K562 (cell line): ENCODE measurements at regions not wholly inside any gene's neighbourhood (a gene's known extent, or its start where the extent isn't known, plus 50 kb on each side); places are given as distances from the start of the nearest gene placed in this dataset.

Source experiments
- ATAC-seq: fragments of 200-7000 bp; cut with Tn5 transposase; 3 replicates; pipeline ENCODE4 v1.9.1; 2020; ENCODE audit warnings: moderate library complexity
- BruUV-seq: library from RNA; stranded (reverse); fragments of 400-500 nt; replicated peaks from 2 replicates; lab custom pipeline; 2021; lab: Mats Ljungman, UMichigan
- CTCF ChIA-PET: fragments of 300-600 bp; formaldehyde crosslinking; extraction: SDS; loops from one replicate; lab custom pipeline; 2021; ENCODE audit warnings: low intra/inter-chr PET ratio; lab: Yijun Ruan, JAX
- POLR2A ChIA-PET: fragments of 300-600, 350-650 bp; sonication (Branson Sonifier 250); formaldehyde crosslinking; extraction: SDS; loops from one replicate; lab custom pipeline; 2021; ENCODE audit warnings: antibody characterized with exemption, inconsistent platforms; lab: Yijun Ruan, JAX
- DNase-seq, 4 experiments: peaks; one replicate each; pipeline versions ENCODE4 v3.0.0 to v3.0.0-alpha.2; 2011 to 2018; ENCODE audit warnings: low spot score in 3 of 4, mixed read lengths in 3 of 4; ENCODE audit errors: extremely low read depth in 1 of 4
- FAIRE-seq: peaks from 2 replicates; lab custom pipeline; 2011; peaks lifted over from hg19 to GRCh38; lab: Jason Lieb, UNC
- H2AFZ ChIP-seq: 2 replicates; pipeline ENCODE4 v1.6.0; 2011; ENCODE audit warnings: low read depth, low read length, control low read depth, inconsistent platforms
- H3K27ac ChIP-seq: fragments of 200-600 bp; 3 replicates; pipeline ENCODE4 v1.8.0; 2011; ENCODE audit warnings: low read depth, mild to moderate bottlenecking, control low read depth, inconsistent platforms, low read length, moderate library complexity, mixed read lengths; ENCODE audit errors: extremely low read depth
- H3K27me3 ChIP-seq, 2 experiments: fragments of 300-600 bp in 1 of 2; 2 replicates in 1 of 2; 3 replicates in 1 of 2; pipeline versions ENCODE4 v1.6.0 to v1.8.0; 2011; ENCODE audit warnings: inconsistent platforms in 2 of 2, low read length in 2 of 2, mild to moderate bottlenecking in 1 of 2, mixed read lengths in 1 of 2, moderate library complexity in 1 of 2; ENCODE audit not compliant: control insufficient read depth in 2 of 2, insufficient read depth in 2 of 2
- H3K36me3 ChIP-seq: fragments of 300-600 bp; 3 replicates; pipeline ENCODE4 v1.8.0; 2011; ENCODE audit warnings: mild to moderate bottlenecking, low read length, inconsistent platforms; ENCODE audit not compliant: control insufficient read depth, insufficient read depth
- H3K4me1 ChIP-seq, 2 experiments: fragments of 200-600 bp in 1 of 2; replicated peaks in 1 of 2; 2 replicates in 1 of 2; 3 replicates in 1 of 2; pipeline versions ENCODE4 v1.5.1 to v1.8.0; 2011; ENCODE audit warnings: inconsistent platforms in 2 of 2, low read length in 2 of 2, mild to moderate bottlenecking in 1 of 2, mixed read lengths in 1 of 2, moderate library complexity in 1 of 2; ENCODE audit not compliant: control insufficient read depth in 2 of 2, insufficient read depth in 2 of 2
- H3K4me2 ChIP-seq: 2 replicates; pipeline ENCODE4 v1.6.1; 2011; ENCODE audit warnings: low read length, control low read depth, inconsistent platforms, mixed read lengths; ENCODE audit not compliant: insufficient read depth
- H3K4me3 ChIP-seq: fragments of 200-600 bp; sonication (generic), shearing (Covaris generic); 2 replicates; pipeline ENCODE4 v1.5.1; 2016; ENCODE audit warnings: control low read depth, inconsistent platforms
- H3K79me2 ChIP-seq: fragments of 200-600 bp; 3 replicates; pipeline ENCODE4 v1.8.0; 2011; ENCODE audit warnings: low read length, inconsistent platforms; ENCODE audit not compliant: control insufficient read depth, insufficient read depth
- H3K9ac ChIP-seq, 2 experiments: 2 replicates each; pipeline versions ENCODE4 v1.6.0 to v1.6.1; 2011; ENCODE audit warnings: low read depth in 2 of 2, low read length in 2 of 2, control low read depth in 1 of 2, inconsistent platforms in 1 of 2, mild to moderate bottlenecking in 1 of 2, mixed read lengths in 1 of 2; ENCODE audit not compliant: insufficient read depth in 1 of 2
- H3K9me1 ChIP-seq: one replicate; pipeline ENCODE4 v1.6.0; 2011; ENCODE audit warnings: inconsistent platforms, mild to moderate bottlenecking, low read length, moderate library complexity; ENCODE audit not compliant: control insufficient read depth, insufficient read depth
- H3K9me3 ChIP-seq: replicated peaks from 2 replicates; pipeline ENCODE4 v1.5.1; 2011; ENCODE audit warnings: low read depth, low read length, inconsistent platforms; ENCODE audit not compliant: control insufficient read depth, insufficient read depth
- H4K20me1 ChIP-seq: replicated peaks from 2 replicates; pipeline ENCODE4 v1.6.1; 2011; ENCODE audit warnings: low read length, inconsistent platforms, mixed read lengths; ENCODE audit not compliant: control insufficient read depth, insufficient read depth
- C11orf30 ChIP-seq: fragments of 450-650 bp; IDR thresholded peaks from 2 replicates; pipeline ENCODE4 v1.6.1; 2016; ENCODE audit warnings: low read depth, mild to moderate bottlenecking
- CBX3 ChIP-seq, 2 experiments: IDR thresholded peaks; 1 replicate in 1 of 2; 2 replicates in 1 of 2; pipeline ENCODE4 v1.6.1; 2012; ENCODE audit warnings: inconsistent platforms in 2 of 2, low read length in 2 of 2, borderline replicate concordance in 1 of 2, control low read depth in 1 of 2
- FOXA1 ChIP-seq: fragments of 450-650 bp; IDR thresholded peaks from 2 replicates; pipeline ENCODE4 v1.6.1; 2016; ENCODE audit warnings: mild to moderate bottlenecking, borderline replicate concordance
- PYGO2 ChIP-seq: fragments of 450-650 bp; IDR thresholded peaks from 2 replicates; pipeline ENCODE4 v1.6.1; 2016; ENCODE audit warnings: mild to moderate bottlenecking, missing genetic modification characterization, moderate library complexity, missing compliant biosample characterization
- RAD21 ChIP-seq, 2 experiments: fragments of 250-450 bp in 1 of 2; fragments of 450-650 bp in 1 of 2; sonication (Bioruptor Pico) in 1 of 2; formaldehyde crosslinking in 1 of 2; IDR thresholded peaks in 1 of 2; conservative IDR thresholded peaks in 1 of 2; 2 replicates each; pipeline versions ENCODE4 v1.4.0 to v1.8.0; 2020 to 2022; ENCODE audit warnings: mild to moderate bottlenecking in 2 of 2, moderate library complexity in 1 of 2
- REST ChIP-seq, 2 experiments: fragments of 450-650 bp; formaldehyde crosslinking in 1 of 2; IDR thresholded peaks; 2 replicates each; pipeline versions ENCODE4 v1.4.0 to v1.6.1; 2014 to 2020; ENCODE audit warnings: mild to moderate bottlenecking in 2 of 2, borderline replicate concordance in 1 of 2, low read depth in 1 of 2
- WGBS: fragments of 100-300 bp; shearing (Covaris generic); methylation state at CpG from one replicate; pipeline ENCODE4 v1.1.6; 2016; ENCODE audit warnings: low coverage, mixed read lengths; ENCODE audit not compliant: insufficient coverage; ENCODE audit errors: missing lambda C conversion rate; 5-methylcytosine and 5-hydroxymethylcytosine counted together
- in situ Hi-C: fragments of 300-500 bp; cut with MboI; formaldehyde crosslinking; loops from 4 replicates; pipeline ENCODE4 v1.15.0; 2018; ENCODE audit warnings: inconsistent platforms, mixed read lengths
- intact Hi-C: fragments of 100-400 bp; cut with micrococcal nuclease; formaldehyde crosslinking; loops from 2 replicates; pipeline ENCODE4 v1.14.2; 2022
- TF ChIP-seq, protein P1 (sequence below): fragments of 450-650 bp; formaldehyde crosslinking; IDR thresholded peaks from 2 replicates; pipeline ENCODE4 v1.4.0; 2020; ENCODE audit warnings: mild to moderate bottlenecking, moderate library complexity
- TF ChIP-seq, protein P2 (sequence below), 3 experiments: IDR thresholded peaks in 2 of 3; conservative IDR thresholded peaks in 1 of 3; 2 replicates each; pipeline ENCODE4 v1.5.1; 2011 to 2012; ENCODE audit warnings: low read length in 3 of 3, mild to moderate bottlenecking in 3 of 3, control low read depth in 2 of 3, improper control_type of control experiment in 1 of 3, inconsistent platforms in 1 of 3, low read depth in 1 of 3, mixed read lengths in 1 of 3, moderate library complexity in 1 of 3; ENCODE audit not compliant: insufficient read depth in 2 of 3

DNA sequence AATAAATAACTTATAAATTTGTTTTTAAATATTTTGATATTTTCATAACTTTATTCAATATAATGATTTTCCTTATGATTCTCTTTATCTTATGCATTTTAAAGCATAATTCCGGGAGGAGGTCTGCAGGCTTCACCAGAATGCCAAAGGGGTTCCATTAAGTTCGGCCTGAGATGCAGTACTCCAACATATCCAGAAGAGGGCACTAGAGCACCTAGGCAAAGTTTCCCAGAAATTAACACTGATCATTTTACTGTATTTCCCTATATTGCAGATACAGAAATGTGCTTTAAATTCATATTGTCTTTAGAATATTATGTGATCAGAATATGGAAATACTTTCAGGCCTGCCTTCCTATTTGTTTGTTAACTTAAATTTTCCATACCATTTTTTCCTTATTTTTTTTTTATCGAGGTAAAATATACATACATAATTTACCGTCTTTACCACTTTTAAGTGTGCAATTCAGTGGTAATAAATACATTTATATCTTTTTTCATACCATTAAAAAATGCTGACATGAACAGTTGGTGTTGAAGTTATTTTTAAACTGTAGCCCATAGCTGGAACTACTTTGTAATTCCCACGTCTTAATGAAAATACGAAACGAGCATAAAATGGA, 58.9 kb upstream of the TM9SF2 start:
- H3K27ac ChIP-seq = no peak overlapping the region
- no peaks in the 10 kb centered on the region for H3K79me2 ChIP-seq
- FAIRE-seq (peak; percentile 70), ATAC-seq (peak; percentile 73), DNase-seq (peak; percentile 30 to 55 (median 36))
- intact Hi-C loops (loop anchor here (1.0 to 2.0 kb wide), 2 partner anchors 62 to 172 kb away; no protein-coding TSS in a partner anchor), in situ Hi-C loops (loop anchor here (25.0 kb wide), 1 partner anchor 795 kb away; no protein-coding TSS in a partner anchor)
- H3K9ac ChIP-seq = no peak overlapping the region
- ChIA-PET POLR2A (no interaction called here), CTCF (interaction anchor here (0.5 to 1.0 kb wide), 3 partner anchors 150 to 1274 kb away, joined by 3 to 4 read pairs (median 3); no protein-coding TSS in a partner anchor)
- H3K9me3 ChIP-seq = no peaks in the 10 kb centered on the region
- no peaks in the 10 kb centered on the region for H3K36me3 ChIP-seq
- 68% methylated on average over 7 of the region's 7 CpGs for WGBS
- peaks cover 0 to 13% of the 10 kb centered on the region in 2 experiments; a peak in 2 of 5 replicates for H3K27me3 ChIP-seq
- no TSS peak for BruUV-seq
- H3K4me2 ChIP-seq = no peak overlapping the region
- no peak overlapping the region for H3K4me3 ChIP-seq
- H2AFZ ChIP-seq = no peak overlapping the region
- H3K4me1 ChIP-seq = no peaks in the 10 kb centered on the region; a peak in 1 of 5 replicates
- H3K9me1 ChIP-seq = no peaks in the 10 kb centered on the region
- no peaks in the 10 kb centered on the region for H4K20me1 ChIP-seq
- no peak for TF ChIP-seq PYGO2 (tag)
- TF ChIP-seq REST (IDR thresholded peaks at IDR 0.05; ENCODE audit: borderline replicate concordance) = peak; percentile 66; the same call in 1 of the 2 replicates
- no peak for TF ChIP-seq REST (CRISPR knock-in tag; IDR thresholded peaks at IDR 0.05; ENCODE audit: low read depth)
- TF ChIP-seq C11orf30 = 0 out of 2 replicates have a peak, but pooled peaks have one; percentile 21
- TF ChIP-seq, protein P1, sequence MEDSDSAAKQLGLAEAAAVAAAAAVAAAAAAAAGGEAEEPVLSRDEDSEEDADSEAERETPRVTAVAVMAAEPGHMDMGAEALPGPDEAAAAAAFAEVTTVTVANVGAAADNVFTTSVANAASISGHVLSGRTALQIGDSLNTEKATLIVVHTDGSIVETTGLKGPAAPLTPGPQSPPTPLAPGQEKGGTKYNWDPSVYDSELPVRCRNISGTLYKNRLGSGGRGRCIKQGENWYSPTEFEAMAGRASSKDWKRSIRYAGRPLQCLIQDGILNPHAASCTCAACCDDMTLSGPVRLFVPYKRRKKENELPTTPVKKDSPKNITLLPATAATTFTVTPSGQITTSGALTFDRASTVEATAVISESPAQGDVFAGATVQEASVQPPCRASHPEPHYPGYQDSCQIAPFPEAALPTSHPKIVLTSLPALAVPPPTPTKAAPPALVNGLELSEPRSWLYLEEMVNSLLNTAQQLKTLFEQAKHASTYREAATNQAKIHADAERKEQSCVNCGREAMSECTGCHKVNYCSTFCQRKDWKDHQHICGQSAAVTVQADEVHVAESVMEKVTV (CRISPR knock-in tag) = peak; percentile 69
- TF ChIP-seq FOXA1 = no peak
- TF ChIP-seq CBX3 (IDR thresholded peaks at IDR 0.05; ENCODE audit: borderline replicate concordance in 1 of 2, low read length in 2 of 2) = peak in 1 of 2 experiments; percentile 77; a peak in 2 of 3 replicates
- TF ChIP-seq, protein P2, sequence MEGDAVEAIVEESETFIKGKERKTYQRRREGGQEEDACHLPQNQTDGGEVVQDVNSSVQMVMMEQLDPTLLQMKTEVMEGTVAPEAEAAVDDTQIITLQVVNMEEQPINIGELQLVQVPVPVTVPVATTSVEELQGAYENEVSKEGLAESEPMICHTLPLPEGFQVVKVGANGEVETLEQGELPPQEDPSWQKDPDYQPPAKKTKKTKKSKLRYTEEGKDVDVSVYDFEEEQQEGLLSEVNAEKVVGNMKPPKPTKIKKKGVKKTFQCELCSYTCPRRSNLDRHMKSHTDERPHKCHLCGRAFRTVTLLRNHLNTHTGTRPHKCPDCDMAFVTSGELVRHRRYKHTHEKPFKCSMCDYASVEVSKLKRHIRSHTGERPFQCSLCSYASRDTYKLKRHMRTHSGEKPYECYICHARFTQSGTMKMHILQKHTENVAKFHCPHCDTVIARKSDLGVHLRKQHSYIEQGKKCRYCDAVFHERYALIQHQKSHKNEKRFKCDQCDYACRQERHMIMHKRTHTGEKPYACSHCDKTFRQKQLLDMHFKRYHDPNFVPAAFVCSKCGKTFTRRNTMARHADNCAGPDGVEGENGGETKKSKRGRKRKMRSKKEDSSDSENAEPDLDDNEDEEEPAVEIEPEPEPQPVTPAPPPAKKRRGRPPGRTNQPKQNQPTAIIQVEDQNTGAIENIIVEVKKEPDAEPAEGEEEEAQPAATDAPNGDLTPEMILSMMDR (IDR thresholded peaks at IDR 0.05 in 2 of 3, conservative IDR thresholded peaks at IDR 0.05 in 1 of 3; ENCODE audit: insufficient read depth in 2 of 3, low read depth in 1 of 3, low read length in 3 of 3) = peak; percentile 68 to 82 (median 69); a peak in 5 of 6 replicates
- peak; percentile 80 to 82 for TF ChIP-seq RAD21 (CRISPR knock-in tag; conservative IDR thresholded peaks at IDR 0.05 in 1 of 2, IDR thresholded peaks at IDR 0.05 in 1 of 2)
